ENCODE measurements at regions not wholly inside any gene's neighbourhood (a gene's known extent, or its start where the extent isn't known, plus 50 kb on each side); places are given as distances from the start of the nearest gene placed in this dataset.

DNA sequence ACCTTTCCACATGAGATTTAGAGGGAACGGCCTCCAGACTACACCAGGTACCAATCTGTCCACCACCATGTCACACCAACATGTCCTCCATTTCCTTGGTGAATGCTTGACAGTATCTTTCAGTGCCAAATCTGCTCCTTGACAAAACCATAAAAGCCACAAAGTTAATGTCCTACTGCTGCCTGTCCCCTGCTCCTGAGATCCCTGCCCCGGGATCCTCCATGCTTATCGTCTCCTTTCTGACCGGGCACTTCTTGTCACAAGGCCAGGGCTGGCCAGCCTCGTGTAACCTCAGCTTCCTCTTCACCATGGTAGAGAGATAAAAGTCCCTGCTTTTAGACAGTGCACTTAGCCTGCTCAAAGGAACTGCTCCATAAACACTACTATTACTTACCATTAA is 136.2 kb downstream of the NAV1 start:
- Histone ChIP-seq H3K4me1 (replicated peaks; ENCODE audit: insufficient read depth) (no peaks in the 10 kb centered on the region), H3K79me2 (ENCODE audit: low read depth) (no peaks in the 10 kb centered on the region), H3K9me2 (ENCODE audit: insufficient read depth) (no peaks in the 10 kb centered on the region), H3K4me2 (no peak overlapping the region), H3F3A (ENCODE audit: insufficient read depth, low read depth) (no peaks in the 10 kb centered on the region), H2AFZ (no peak overlapping the region), H3K27ac (no peak overlapping the region), H3K9me3 (ENCODE audit: insufficient read depth, low read depth) (no peaks in the 10 kb centered on the region), H3K27me3 (ENCODE audit: insufficient read depth, low read depth) (no peaks in the 10 kb centered on the region), H4K20me1 (ENCODE audit: insufficient read depth) (no peaks in the 10 kb centered on the region), H3K36me3 (ENCODE audit: low read depth) (no peaks in the 10 kb centered on the region), H3K4me3 (no peak overlapping the region)
- intact Hi-C loops (cut with micrococcal nuclease; ENCODE audit: unreplicated experiment): no loop called here
- BruUV-seq (replicated peaks): no TSS peak
- TF ChIP-seq, protein P1, sequence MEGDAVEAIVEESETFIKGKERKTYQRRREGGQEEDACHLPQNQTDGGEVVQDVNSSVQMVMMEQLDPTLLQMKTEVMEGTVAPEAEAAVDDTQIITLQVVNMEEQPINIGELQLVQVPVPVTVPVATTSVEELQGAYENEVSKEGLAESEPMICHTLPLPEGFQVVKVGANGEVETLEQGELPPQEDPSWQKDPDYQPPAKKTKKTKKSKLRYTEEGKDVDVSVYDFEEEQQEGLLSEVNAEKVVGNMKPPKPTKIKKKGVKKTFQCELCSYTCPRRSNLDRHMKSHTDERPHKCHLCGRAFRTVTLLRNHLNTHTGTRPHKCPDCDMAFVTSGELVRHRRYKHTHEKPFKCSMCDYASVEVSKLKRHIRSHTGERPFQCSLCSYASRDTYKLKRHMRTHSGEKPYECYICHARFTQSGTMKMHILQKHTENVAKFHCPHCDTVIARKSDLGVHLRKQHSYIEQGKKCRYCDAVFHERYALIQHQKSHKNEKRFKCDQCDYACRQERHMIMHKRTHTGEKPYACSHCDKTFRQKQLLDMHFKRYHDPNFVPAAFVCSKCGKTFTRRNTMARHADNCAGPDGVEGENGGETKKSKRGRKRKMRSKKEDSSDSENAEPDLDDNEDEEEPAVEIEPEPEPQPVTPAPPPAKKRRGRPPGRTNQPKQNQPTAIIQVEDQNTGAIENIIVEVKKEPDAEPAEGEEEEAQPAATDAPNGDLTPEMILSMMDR (conservative IDR thresholded peaks at IDR 0.05): no peak
- no peak for TF ChIP-seq EZH2 (IDR thresholded peaks at IDR 0.05; ENCODE audit: low read depth)
- ChIA-PET CTCF (interaction anchor here (0.5 kb wide), 1 partner anchor 118 kb away, joined by 4 read pairs; no protein-coding TSS in a partner anchor), POLR2A (ENCODE audit: unreplicated experiment) (no interaction called here)
- DNase-seq: no peak

GRCh38 chr1:201676197-201676596 is 137.3 kb downstream of the NAV1 start:
- Histone ChIP-seq H3K27ac (no peak overlapping the region), H3F3A (ENCODE audit: insufficient read depth, low read depth) (no peaks in the 10 kb centered on the region), H4K20me1 (ENCODE audit: insufficient read depth) (no peaks in the 10 kb centered on the region), H3K4me2 (0 out of 2 replicates have a peak overlapping the region, but pooled peaks have one; percentile 7), H3K27me3 (ENCODE audit: insufficient read depth, low read depth) (no peaks in the 10 kb centered on the region), H2AFZ (no peak overlapping the region), H3K9me3 (ENCODE audit: insufficient read depth, low read depth) (no peaks in the 10 kb centered on the region), H3K4me3 (no peak overlapping the region), H3K79me2 (ENCODE audit: low read depth) (no peaks in the 10 kb centered on the region), H3K4me1 (replicated peaks; ENCODE audit: insufficient read depth) (no peaks in the 10 kb centered on the region), H3K36me3 (ENCODE audit: low read depth) (no peaks in the 10 kb centered on the region), H3K9me2 (ENCODE audit: insufficient read depth) (no peaks in the 10 kb centered on the region)
- TF ChIP-seq EZH2 (IDR thresholded peaks at IDR 0.05; ENCODE audit: low read depth): no peak
- TF ChIP-seq, protein P1 (conservative IDR thresholded peaks at IDR 0.05): no peak
- BruUV-seq (replicated peaks): no TSS peak
- DNase-seq: peak in 1 of 2 experiments; percentile 18
- intact Hi-C loops (cut with micrococcal nuclease; ENCODE audit: unreplicated experiment): no loop called here
- CTCF ChIA-PET: interaction anchor here (0.6 kb wide), 1 partner anchor 1094 kb away, joined by 3 read pairs; no protein-coding TSS in a partner anchor
- POLR2A ChIA-PET (ENCODE audit: unreplicated experiment): interaction anchor here (0.5 to 0.6 kb wide), 2 partner anchors 102 to 282 kb away, joined by 3 to 9 read pairs; no protein-coding TSS in a partner anchor

DNA sequence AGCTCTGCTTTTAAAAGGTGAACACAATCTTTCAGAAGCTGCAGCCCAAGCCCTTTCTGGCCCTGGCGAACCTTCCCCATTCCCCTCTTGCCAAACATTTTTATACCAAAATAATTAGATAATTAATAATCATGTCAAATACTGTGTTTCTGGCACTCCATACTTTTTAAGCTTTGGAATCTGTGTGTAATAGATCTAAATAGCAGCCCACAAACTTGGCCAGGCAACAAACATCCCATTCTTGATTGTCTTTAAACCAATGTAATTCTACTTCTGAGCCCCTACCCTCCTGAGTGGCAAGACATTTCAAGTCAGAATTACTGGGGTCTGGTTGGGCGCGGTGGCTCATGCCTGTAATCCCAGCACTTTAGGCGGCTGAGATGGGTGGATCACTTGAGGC is 137.7 kb downstream of the NAV1 start:
- Histone ChIP-seq H2AFZ (no peak overlapping the region), H4K20me1 (ENCODE audit: insufficient read depth) (no peaks in the 10 kb centered on the region), H3K36me3 (ENCODE audit: low read depth) (no peaks in the 10 kb centered on the region), H3K27ac (no peak overlapping the region), H3K9me3 (ENCODE audit: insufficient read depth, low read depth) (no peaks in the 10 kb centered on the region), H3K9me2 (ENCODE audit: insufficient read depth) (no peaks in the 10 kb centered on the region), H3F3A (ENCODE audit: insufficient read depth, low read depth) (no peaks in the 10 kb centered on the region), H3K79me2 (ENCODE audit: low read depth) (no peaks in the 10 kb centered on the region), H3K4me2 (no peak overlapping the region), H3K4me1 (replicated peaks; ENCODE audit: insufficient read depth) (no peaks in the 10 kb centered on the region), H3K27me3 (ENCODE audit: insufficient read depth, low read depth) (no peaks in the 10 kb centered on the region), H3K4me3 (no peak overlapping the region)
- CTCF ChIA-PET: interaction anchor here (0.6 kb wide), 1 partner anchor 1094 kb away, joined by 3 read pairs; no protein-coding TSS in a partner anchor
- POLR2A ChIA-PET (ENCODE audit: unreplicated experiment): interaction anchor here (0.5 to 0.6 kb wide), 2 partner anchors 102 to 282 kb away, joined by 3 to 9 read pairs; no protein-coding TSS in a partner anchor
- TF ChIP-seq, protein P1 (conservative IDR thresholded peaks at IDR 0.05): no peak
- TF ChIP-seq EZH2 (IDR thresholded peaks at IDR 0.05; ENCODE audit: low read depth): no peak
- intact Hi-C loops (cut with micrococcal nuclease; ENCODE audit: unreplicated experiment): no loop called here
- BruUV-seq (replicated peaks): no TSS peak
- no peak for DNase-seq
